AG09309 (cell line): ENCODE measurements at regions not wholly inside any gene's neighbourhood (a gene's known extent, or its start where the extent isn't known, plus 50 kb on each side); places are given as distances from the start of the nearest gene placed in this dataset.
"Not testable (repeated sequence)": the region's sequence is repeated elsewhere in the genome, so short reads cannot be mapped to it uniquely, and the experiment has no call there.

Experiments
- DNase-seq: peaks from one replicate; pipeline ENCODE4 v3.0.0-alpha.2; 2010; ENCODE audit warnings: low read depth
- H3K4me3 ChIP-seq: 2 replicates; pipeline ENCODE4 v1.5.1; 2011; ENCODE audit warnings: mild to moderate bottlenecking, low read depth, low read length, moderate library complexity; ENCODE audit not compliant: control insufficient read depth
- CTCF ChIP-seq: IDR thresholded peaks from 2 replicates; pipeline ENCODE4 v1.5.1; 2011; ENCODE audit warnings: mild to moderate bottlenecking, low read depth, low read length, inconsistent platforms; ENCODE audit not compliant: insufficient read depth, control insufficient read depth; ENCODE audit errors: missing control alignments

GRCh38 chr11:82184966-82185365, 548.7 kb downstream of the FAM181B start:
- no peak for DNase-seq
- no peak overlapping the region for H3K4me3 ChIP-seq
- TF ChIP-seq CTCF: no peak

GRCh38 chr11:82183346-82183745, 550.3 kb downstream of the FAM181B start:
- no peak for TF ChIP-seq CTCF

GRCh38 chr11:82182697-82183096, 551.0 kb downstream of the FAM181B start:
- DNase-seq, H3K4me3 ChIP-seq: not testable (repeated sequence)

More at GRCh38 chr11:82183346-82183745, 550.3 kb downstream of the FAM181B start:
- DNase-seq: no peak
- no peak overlapping the region for H3K4me3 ChIP-seq

GRCh38 chr11:82181796-82182195, 551.9 kb downstream of the FAM181B start:
- not testable (repeated sequence) for H3K4me3 ChIP-seq, DNase-seq

- DNase-seq: no peak
- no peak overlapping the region for H3K4me3 ChIP-seq
- no peak for TF ChIP-seq CTCF
Measured at GRCh38 chr11:82176945-82177344, 556.7 kb downstream of the FAM181B start.

GRCh38 chr11:82176365-82176764, 557.3 kb downstream of the FAM181B start:
- TF ChIP-seq CTCF: no peak
- no peak overlapping the region for H3K4me3 ChIP-seq
- DNase-seq: no peak

- no peak overlapping the region for H3K4me3 ChIP-seq
- no peak for DNase-seq
- no peak for TF ChIP-seq CTCF
Measured at GRCh38 chr11:82174610-82175009, 559.1 kb downstream of the FAM181B start.

GRCh38 chr11:82146789-82147188, 586.9 kb downstream of the FAM181B start:
- H3K4me3 ChIP-seq: no peak overlapping the region
- TF ChIP-seq CTCF: no peak
- DNase-seq: no peak
